DMS53 treated with DMSO at 0.1 percent for 48 hours (cell line): ENCODE measurements at regions not wholly inside any gene's neighbourhood (a gene's known extent, or its start where the extent isn't known, plus 50 kb on each side); places are given as distances from the start of the nearest gene placed in this dataset.
"Not testable (repeated sequence)": the region's sequence is repeated elsewhere in the genome, so short reads cannot be mapped to it uniquely, and the experiment has no call there.

Source experiments
- DNase-seq: peaks from one replicate; lab custom pipeline; 2025; ENCODE audit not compliant: unreplicated experiment; lab: John Stamatoyannopoulos, UW

GRCh38 chr7:82501346-82501745 is 57.8 kb upstream of the CACNA2D1 start:
- no peak for DNase-seq

GRCh38 chr7:82499546-82499945 is 56.0 kb upstream of the CACNA2D1 start:
- not testable (repeated sequence) for DNase-seq

DNA sequence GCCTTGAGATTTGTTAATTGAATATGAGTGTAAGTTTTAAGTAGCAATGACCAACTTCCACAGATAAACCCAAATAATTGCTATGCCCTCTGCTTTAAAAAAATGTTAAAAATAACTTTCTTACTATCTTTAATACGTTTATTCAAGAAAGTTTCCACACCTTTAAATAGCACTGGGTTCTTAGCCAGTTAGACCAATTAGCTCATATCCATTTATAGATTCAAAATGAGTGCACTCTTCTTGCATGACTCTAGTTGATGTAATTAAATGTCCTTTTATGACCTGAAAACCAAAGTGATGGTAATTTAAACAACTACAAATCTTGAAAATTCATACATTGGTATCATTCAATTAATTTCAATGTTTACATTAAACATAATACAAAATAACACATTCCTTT is 50.8 kb upstream of the CACNA2D1 start:
- DNase-seq: no peak
